ENCODE measurements at regions not wholly inside any gene's neighbourhood (a gene's known extent, or its start where the extent isn't known, plus 50 kb on each side); places are given as distances from the start of the nearest gene placed in this dataset.
"Not testable (repeated sequence)": the region's sequence is repeated elsewhere in the genome, so short reads cannot be mapped to it uniquely, and the experiment has no call there.

GRCh38 chr12:9337656-9338055 lies 129.5 kb upstream of the PZP start:
- no peak for DNase-seq (ENCODE audit: low read depth)

DNA sequence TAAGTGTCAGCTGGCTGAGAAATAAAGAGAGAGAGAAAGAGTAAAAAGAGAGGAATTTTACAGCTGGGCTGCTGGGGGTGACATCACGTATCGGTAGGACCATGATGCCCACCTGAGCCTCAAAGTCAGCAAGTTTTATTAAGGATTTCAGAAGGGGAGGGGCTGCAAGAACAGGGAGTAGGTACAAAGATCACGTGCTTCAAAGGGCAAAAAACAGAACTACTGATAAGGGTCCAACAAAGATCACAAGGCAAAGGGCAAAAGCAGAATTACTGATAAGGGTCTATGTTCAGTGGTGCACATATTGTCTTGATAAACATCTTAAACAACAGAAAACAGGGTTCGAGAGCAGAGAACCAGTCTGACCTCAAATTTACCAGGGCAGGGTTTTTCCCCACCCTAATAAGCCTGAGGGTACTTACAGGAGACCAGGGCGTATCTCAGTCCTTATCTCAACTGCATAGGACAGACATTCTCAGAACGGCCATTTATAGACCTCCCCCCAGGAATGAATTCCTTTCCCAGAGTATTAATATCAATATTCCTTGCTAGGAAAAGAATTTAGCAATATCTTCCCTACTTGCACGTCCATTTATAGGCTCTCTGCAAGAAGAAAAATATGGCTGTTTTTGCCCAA lies 128.3 kb upstream of the PZP start:
- not testable (repeated sequence) for DNase-seq (ENCODE audit: low read depth)

GRCh38 chr12:9335867-9336266 lies 127.7 kb upstream of the PZP start:
- DNase-seq (ENCODE audit: low read depth): no peak

DNA sequence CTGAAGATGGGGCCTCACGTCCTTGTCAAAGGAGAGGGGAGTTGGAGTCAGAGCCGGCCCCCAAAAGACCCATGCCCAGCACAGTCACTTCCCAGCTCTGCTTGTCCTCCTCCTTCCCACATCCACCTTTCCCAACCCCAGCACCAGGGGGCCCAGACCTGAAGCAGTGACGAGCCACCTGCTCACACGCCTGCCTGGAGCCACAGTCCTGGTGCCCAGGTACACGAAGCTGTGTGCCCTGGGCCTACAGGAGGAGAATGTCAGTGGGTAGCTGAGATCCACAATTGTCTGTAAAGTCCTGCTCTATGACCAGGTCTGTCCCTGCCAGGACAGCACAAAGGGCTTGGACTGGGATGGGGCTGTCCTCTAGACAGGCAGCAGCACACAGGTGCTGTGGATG lies 126.8 kb upstream of the PZP start:
- DNase-seq (ENCODE audit: low read depth): no peak

- DNase-seq (ENCODE audit: low read depth): no peak
Measured at GRCh38 chr12:9334041-9334692, 126.0 kb upstream of the PZP start.

GRCh38 chr12:9333161-9333560 lies 125.0 kb upstream of the PZP start:
- DNase-seq (ENCODE audit: low read depth): no peak

DNA sequence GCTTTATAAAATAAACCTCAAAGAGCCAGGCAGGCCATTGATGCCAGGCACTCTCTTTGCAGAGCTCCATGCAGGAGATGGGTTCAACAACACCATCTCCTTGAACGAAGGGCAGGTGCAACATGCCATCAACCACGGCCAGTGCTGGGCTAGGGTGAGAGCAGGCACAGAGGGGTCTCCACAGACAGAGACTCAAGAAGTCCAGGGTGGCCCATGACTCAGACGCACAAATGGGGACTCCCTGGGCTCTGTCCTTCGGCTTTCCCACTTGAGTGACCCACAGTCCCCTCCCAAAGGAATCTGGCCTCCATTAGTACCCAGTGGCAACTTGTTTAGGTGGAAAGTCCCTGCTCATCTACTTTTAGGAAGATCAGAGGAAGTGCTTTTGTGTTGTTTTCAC lies 124.4 kb upstream of the PZP start:
- no peak for DNase-seq (ENCODE audit: low read depth)

- no peak for DNase-seq (ENCODE audit: low read depth)
Measured at GRCh38 chr12:9331218-9331626, 123.0 kb upstream of the PZP start.

DNA sequence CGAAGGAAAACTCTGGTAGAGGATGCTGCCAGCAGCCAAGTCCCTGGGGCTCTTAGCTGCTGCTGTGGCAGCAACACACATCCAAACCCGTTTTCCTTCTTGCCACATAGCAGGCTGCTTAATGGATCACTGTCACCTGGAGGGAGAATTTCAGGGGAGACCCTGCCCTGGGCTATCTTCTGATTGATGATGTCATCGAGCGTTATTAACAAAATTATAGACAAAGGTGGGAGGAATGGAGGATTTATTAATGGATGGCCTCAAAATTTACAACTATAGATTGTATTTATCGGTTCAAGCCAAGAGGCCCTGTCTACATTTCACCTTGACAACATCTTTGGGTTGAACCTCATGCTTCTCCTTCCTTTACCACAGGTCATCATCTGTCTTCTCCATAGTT lies 120.8 kb upstream of the PZP start:
- no peak for DNase-seq (ENCODE audit: low read depth)

- no peak for DNase-seq (ENCODE audit: low read depth)
Measured at GRCh38 chr12:9328065-9328464, 119.9 kb upstream of the PZP start.

DNA sequence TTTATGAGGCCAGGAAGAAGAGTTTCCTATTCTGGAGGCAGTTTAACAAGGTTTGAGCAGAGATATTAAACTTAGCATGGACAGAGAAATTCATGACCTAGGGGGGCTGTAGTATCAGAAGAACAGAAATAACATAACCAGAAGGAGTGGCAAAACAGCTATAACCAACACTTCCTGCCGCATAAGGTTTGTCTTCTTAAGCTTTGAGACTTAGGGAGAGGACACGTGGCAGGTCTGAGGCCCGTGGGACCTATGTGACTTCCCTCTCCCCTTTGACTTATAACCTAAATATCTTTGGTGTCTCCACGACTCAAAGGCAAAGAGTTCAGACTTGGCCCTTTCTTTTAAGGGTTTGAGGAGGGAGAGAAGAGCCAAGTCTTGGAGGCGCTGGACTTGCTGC lies 119.1 kb upstream of the PZP start:
- no peak for DNase-seq (ENCODE audit: low read depth)

GRCh38 chr12:9326849-9327248 lies 118.7 kb upstream of the PZP start:
- DNase-seq (ENCODE audit: low read depth): not testable (repeated sequence)

DNA sequence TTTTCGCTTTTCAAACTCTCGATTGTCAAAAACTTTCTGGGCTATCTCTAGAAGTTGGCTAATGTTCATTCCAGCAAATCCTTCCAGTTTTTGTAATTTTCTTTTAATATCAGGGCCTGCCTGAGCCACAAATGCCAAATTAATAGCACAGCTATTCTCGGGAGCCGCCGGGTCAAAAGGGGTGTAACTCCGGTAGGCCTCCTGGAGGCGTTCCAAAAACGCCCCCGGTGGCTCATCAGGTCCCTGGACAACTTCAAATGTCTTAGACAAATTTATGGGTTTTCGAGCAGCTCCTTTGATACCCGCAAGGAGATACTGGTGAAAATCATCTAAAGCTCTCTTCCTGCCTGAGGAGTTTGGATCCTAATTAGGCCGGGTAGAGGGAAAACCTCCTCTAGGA lies 117.9 kb upstream of the PZP start:
- no peak for DNase-seq (ENCODE audit: low read depth)

DNA sequence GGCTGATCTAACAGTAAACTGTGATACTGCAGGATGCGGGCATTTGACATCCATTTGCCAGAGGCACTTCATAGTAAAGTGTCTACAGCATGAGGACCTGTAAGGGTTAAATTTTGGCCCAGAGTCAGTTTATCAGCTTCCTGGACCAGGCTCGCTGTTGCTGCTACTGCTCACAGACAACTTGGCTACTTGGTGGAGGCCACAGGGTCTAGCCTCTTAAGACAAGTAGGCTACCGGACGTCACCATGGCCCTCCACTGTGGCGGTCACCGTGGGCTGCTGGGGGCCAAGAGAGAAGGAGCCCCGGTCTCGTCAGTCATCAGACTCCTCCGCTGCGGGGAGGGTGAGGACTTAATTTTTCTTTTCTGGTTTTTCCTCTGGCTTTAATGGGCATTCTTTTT lies 117.3 kb upstream of the PZP start:
- DNase-seq (ENCODE audit: low read depth): no peak

DNA sequence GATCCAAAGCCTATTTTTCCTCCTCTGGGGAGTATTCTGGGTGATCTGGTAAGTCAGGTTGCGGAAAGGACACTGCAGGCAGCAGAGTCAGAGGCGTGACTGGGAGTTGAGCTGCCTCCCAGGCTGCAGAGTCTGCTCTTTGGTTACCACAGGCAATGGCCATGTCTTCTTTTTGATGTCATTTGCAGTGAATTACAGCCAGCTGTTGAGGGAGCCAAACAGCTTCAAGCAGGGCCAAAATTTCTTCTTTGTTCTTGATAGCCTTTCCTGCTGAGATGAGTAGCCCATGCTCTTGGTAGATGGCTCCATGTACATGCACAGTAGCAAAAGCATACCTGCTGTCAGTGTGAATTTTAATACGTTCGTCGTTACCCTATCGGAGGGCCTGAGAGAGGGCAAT lies 116.6 kb upstream of the PZP start:
- no peak for DNase-seq (ENCODE audit: low read depth)

GRCh38 chr12:9323144-9323681 lies 115.0 kb upstream of the PZP start:
- DNase-seq (ENCODE audit: low read depth): no peak

- no peak for DNase-seq (ENCODE audit: low read depth)
Measured at GRCh38 chr12:9319842-9320173, 111.6 kb upstream of the PZP start.

DNA sequence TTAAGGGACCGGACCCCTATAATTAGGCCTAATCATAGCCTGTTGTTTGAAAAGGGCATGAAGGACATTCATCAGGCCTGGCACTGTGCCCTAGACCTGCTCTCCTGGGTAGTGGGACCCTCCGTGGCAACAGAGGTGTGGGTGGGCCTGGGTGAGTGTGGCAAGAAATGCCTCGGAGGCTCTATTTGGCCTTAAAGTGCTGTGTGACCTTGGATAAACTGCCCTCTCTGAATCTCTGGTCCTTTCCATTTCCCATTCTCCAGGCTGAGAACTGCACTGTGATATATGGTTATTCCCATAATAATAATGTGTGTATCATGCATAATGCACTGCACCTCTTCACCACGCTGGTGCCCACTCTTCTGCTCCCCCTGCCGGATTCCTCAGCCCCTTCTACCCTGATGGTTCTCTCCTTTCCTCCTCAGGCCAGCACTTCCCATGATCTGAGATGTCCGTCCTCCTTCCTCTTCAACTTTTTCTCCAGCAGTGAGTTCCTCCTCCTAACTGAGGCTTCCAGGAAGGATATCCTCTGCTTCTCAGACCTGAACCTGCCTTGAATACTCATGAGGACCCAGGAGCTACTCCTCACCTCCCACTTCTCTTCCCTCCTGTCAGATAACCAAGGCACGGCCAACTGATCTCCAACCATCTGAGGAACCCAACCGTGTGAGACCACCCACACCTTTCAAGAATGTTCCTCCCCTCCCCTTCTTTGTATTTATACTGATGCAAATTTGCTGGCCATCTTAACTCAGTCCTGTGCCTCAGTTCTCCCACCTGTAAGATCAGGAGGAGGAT lies 111.0 kb upstream of the PZP start:
- no peak for DNase-seq (ENCODE audit: low read depth)

- not testable (repeated sequence) for DNase-seq (ENCODE audit: low read depth)
Measured at GRCh38 chr12:9313479-9313878, 105.3 kb upstream of the PZP start.

- DNase-seq (ENCODE audit: low read depth): not testable (repeated sequence)
Measured at GRCh38 chr12:9312406-9313392, 104.5 kb upstream of the PZP start.

- DNase-seq (ENCODE audit: low read depth): not testable (repeated sequence)
Measured at GRCh38 chr12:9311454-9311853, 103.3 kb upstream of the PZP start.

DNA sequence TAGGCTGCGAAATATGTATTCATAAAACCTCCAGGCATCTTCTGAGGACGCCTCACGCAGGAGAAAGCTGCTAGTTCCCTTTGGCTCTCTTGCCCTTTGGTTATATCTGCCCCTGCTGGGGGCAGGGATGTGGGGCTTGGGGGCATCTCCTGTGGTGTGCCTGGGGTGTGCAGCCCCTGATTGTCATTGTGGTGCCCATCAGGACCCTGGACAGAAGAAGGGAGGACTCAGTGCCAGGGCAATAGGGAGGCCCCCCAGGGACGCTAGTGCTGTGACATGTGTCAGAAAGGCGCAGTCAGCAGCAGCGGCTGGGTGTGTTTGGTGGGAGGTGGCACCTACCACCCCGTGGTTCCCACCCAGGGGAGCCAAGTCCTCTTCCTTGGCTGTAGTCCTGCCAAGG lies 102.5 kb upstream of the PZP start:
- not testable (repeated sequence) for DNase-seq (ENCODE audit: low read depth)
